NCI-H187 treated with DMSO at 0.1 percent for 48 hours (cell line): ENCODE measurements at regions not wholly inside any gene's neighbourhood (a gene's known extent, or its start where the extent isn't known, plus 50 kb on each side); places are given as distances from the start of the nearest gene placed in this dataset.
"Not testable (repeated sequence)": the region's sequence is repeated elsewhere in the genome, so short reads cannot be mapped to it uniquely, and the experiment has no call there.

Experiments used
- DNase-seq: peaks from one replicate; lab custom pipeline; 2025; lab: John Stamatoyannopoulos, UW

- no peak for DNase-seq
Measured at GRCh38 chr6:14520029-14520428, 402.5 kb downstream of the CD83 start.

DNA sequence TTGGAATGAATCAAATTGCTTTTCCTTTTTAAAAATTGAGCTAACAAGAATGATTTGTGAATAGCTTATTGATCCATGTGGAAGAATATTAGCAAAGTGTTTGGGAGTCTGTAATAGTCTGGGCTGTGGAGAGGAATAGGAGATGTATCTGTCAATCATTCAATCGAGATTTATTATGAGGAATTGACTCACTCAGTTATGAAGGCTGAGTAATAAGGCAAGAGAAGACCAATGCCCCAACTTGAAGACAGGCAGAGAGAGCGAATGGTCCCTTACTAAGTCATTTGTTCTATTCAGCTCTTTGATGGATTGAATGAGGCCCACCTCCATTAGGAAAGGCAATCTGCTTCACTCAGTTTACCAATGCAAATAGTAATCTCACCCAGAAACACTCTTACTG lies 403.0 kb downstream of the CD83 start:
- no peak for DNase-seq

DNA sequence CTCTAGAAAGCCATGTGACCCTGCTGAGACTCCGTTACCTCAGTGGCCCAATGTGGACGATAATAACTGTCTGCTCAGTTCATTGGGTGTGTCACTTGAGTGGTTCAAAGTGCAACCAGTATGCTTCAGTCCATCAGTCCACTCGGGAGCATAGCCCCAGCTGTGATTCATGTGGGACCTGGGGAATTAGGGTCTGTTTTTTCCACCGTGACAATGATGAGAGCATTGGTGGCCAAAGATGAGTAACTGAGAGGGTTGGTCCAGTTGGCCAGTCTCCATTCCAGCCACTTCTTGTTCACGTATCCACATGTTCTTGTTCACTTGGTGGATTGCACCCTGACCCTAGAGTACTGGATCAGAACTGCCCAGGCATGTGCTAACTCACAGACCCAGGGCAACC lies 403.6 kb downstream of the CD83 start:
- DNase-seq: no peak

- DNase-seq: not testable (repeated sequence)
Measured at GRCh38 chr6:14521861-14522260, 404.3 kb downstream of the CD83 start.

- no peak for DNase-seq
Measured at GRCh38 chr6:14524319-14524718, 406.7 kb downstream of the CD83 start.

- no peak for DNase-seq
Measured at GRCh38 chr6:14530385-14530784, 412.8 kb downstream of the CD83 start.

GRCh38 chr6:14533446-14533845 lies 415.9 kb downstream of the CD83 start:
- DNase-seq: no peak

DNA sequence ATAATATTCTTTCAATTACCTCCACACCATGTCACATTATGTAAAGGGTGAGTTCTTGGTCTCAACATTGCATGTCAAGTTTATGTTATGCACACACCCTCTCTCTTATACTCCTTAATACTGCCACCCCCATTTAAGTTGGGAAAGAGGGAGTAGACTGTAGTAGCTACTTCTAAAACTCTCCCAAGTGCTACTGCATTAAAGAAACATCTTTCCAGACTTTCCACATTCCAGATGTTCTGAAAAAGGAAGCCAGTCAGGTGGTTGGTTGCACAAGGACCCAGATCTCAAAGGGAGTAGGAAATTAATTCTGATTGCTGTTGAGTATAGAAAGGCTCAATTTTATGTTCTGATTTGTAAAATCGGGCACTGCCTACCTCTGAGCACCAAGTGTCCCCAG lies 419.5 kb downstream of the CD83 start:
- DNase-seq: no peak

GRCh38 chr6:14540276-14540675 lies 422.7 kb downstream of the CD83 start:
- no peak for DNase-seq

DNA sequence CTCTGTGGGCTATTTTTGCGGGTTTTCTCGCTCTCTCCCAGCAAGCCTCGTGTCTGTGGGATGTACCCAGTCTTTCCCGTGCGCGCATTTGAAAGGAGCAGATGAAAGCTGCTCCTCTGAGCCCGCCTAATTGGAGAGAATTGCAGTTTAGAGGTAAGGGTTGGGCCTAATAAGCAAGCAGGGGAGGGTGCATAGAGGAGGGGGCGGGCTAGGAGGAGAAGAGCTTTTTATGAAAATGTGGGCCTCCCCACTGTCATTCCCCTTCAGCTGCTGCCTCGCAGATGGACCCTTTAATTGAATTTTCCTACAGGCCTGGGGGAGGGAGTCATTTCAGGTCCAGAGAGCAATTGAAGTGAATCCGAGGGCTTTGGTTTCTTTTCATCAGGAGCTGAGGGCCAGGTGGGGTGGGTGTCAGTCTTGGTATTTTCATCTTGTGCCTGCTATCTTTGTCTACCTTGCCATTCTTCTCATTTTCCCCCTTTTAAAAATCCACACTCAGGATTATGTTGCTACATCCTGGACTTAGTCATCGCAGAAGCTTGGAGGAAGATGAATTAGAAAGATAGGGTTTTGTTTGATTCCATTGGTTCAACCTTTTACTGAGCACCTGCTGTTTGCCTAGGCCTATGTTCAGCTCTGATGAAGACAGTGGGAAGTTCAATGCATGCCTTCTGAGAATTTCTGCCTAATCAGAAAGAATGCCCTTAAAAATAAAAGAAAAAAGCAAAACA lies 423.4 kb downstream of the CD83 start:
- DNase-seq: no peak

DNA sequence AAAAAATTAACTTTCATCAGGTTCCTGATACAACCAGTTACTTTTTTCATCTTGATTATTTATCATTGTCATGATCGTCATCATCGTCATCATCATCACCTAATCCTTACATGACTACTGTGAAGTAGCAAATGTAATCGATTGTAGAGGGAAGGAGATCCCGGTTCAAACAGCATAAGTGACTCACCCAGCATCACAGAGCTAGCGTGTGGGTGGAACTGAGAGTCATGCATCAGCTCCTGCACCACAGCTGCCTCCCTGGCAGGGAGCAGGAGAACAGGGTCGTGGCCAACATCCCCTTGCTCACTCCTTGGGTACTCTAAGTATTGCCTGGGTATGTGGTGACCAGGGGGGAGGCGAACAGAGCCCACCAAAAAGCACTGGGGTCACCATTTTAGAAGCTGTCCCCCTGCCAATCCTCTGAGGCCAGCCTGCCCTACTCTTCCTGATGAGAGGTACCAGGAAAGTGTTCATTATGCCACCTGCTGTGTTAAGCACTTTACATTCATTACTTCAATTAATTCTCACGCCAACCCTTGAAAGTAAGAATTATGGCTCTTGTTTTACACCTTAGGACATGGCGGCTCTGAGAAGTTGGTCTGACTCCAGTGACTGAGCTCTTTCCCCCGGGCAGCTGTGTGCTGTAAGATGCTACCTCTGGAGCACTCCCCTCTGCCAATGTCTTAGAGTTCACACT lies 425.2 kb downstream of the CD83 start:
- no peak for DNase-seq

DNA sequence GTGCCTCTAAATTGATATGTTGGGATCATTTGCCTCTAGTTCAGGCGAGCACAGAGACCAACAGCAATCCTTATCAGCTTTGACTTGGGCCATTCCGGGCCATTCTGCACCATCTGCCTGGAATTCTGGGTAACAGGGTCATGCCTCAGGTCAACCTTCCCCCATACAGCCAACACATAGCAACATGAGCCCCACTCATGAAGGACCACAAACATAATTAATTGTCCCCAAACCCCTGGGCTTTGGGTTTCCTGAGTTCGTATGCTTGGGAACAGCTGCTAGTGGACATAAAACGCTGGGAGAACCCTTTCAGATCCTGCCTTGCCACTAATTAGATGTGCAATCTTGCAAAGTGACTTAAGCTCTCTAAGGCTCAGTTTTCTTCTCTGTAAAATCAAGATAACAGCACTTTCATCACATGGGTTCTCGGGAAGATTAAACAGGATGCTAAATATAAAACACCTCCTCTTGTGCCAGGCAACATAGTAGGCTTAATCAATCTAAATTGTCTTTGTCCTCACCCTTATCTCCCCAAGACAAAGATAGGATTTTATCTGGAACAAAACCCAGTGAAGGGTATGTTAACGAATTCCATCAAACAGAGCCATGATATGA lies 426.5 kb downstream of the CD83 start:
- no peak for DNase-seq

GRCh38 chr6:14544666-14545065 lies 427.1 kb downstream of the CD83 start:
- DNase-seq: peak; percentile 53

DNA sequence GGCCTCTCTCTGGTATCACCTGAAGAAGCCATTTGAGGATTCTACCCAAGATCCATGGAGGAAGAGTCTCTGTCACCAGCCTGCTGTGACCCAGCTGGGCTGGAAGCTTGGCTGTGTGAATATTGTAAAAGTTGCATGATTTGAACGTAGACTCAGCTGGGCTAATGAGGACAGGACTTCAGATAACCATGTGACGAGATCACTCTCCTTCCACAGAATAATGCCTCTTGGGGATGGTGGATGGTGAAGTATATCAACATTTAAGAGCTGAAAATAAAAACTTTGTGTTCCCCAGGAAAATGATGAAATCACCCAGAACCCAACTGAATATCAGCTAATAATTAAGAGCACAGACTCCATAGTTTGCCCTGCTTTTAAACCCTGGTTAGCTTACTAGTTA lies 427.9 kb downstream of the CD83 start:
- no peak for DNase-seq

- DNase-seq: no peak
Measured at GRCh38 chr6:14546036-14546435, 428.5 kb downstream of the CD83 start.

GRCh38 chr6:14547284-14547998 lies 429.9 kb downstream of the CD83 start:
- peak; percentile 46 for DNase-seq

- peak; percentile 90 for DNase-seq
Measured at GRCh38 chr6:14549304-14549770, 431.8 kb downstream of the CD83 start.

DNA sequence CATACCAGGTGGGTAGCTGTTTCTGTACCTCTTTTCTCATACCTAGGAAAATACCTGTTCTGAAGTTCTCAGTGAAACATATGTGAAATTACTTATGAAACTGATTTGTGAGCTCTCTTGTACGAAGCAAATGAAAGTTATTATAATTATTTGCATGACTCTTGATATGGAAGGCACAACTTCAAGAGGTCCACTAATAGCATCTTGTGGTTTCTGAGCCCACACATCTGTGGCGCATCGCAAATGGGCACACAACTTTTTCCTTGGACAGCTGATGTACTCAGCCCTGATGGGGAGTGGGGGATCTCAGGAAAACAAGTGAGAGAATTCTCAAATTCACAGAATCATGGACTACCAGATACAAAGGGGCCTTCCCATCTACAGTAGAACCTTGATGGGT lies 432.3 kb downstream of the CD83 start:
- no peak for DNase-seq

GRCh38 chr6:14550410-14550809 lies 432.8 kb downstream of the CD83 start:
- DNase-seq: no peak

GRCh38 chr6:14550822-14551221 lies 433.2 kb downstream of the CD83 start:
- DNase-seq: no peak

GRCh38 chr6:14551601-14552000 lies 434.0 kb downstream of the CD83 start:
- DNase-seq: not testable (repeated sequence)

DNA sequence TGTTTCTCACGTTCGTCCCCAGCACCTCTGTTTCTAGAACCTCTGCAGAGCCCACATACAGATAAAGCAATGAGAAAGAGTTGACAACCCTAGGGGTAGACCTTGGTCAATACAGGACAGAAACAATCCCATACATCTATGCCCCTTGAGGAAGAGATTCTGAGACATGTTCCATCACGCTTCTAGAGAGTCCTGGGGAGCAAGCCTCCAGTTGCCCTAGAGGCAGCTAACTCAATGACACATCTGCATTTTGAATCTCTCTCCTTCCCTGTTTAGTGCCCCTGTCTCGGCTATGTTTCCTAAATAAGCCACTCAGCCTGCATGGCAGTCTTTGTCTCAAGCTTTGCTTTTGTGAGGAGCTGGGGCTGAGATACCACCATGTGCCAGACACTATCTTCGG lies 435.3 kb downstream of the CD83 start:
- no peak for DNase-seq

DNA sequence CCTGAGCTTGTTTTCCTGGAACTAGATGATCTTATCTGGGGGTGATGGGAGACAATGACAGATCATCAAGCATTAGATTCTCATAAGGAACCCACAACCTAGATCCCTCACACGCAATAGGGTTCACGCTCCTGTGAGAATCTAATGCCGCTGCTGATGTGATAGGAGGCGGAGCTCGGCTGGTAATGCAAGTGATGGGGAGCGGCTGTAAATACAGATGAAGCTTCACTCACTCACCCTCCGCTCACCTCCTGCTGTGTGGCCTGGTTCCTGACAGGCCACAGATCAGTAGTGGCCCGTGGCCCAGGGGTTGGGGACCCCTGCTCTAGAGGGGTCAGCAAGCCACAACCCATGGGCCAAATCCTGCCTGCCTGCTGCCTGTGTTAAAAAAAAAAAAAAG lies 435.9 kb downstream of the CD83 start:
- DNase-seq: no peak
